K562 (cell line): ENCODE measurements at regions not wholly inside any gene's neighbourhood (a gene's known extent, or its start where the extent isn't known, plus 50 kb on each side); places are given as distances from the start of the nearest gene placed in this dataset.

Experiments
- C11orf30 ChIP-seq: fragments of 450-650 bp; IDR thresholded peaks from 2 replicates; pipeline ENCODE4 v1.6.1; 2016; ENCODE audit warnings: low read depth, mild to moderate bottlenecking
- HNRNPUL1 ChIP-seq: fragments of 200-400 bp; formaldehyde crosslinking; IDR thresholded peaks from 2 replicates; pipeline ENCODE4 v1.6.1; 2017; ENCODE audit warnings: low read length
- KLF16 ChIP-seq: IDR thresholded peaks from 2 replicates; pipeline ENCODE4 v1.6.1; 2016; ENCODE audit warnings: antibody characterized with exemption
- RUNX1 ChIP-seq: sonication (generic); IDR thresholded peaks from 2 replicates; pipeline ENCODE4 v1.6.1; 2016; ENCODE audit warnings: antibody characterized with exemption, low read depth
- SMARCA5 ChIP-seq: fragments of 450-650 bp; IDR thresholded peaks from 2 replicates; pipeline ENCODE4 v1.6.1; 2016
- SRSF9 ChIP-seq: fragments of 200-400 bp; formaldehyde crosslinking; IDR thresholded peaks from 2 replicates; pipeline ENCODE4 v1.6.1; 2017; ENCODE audit warnings: low read depth, low read length, borderline replicate concordance
- XRCC4 ChIP-seq: IDR thresholded peaks from one replicate; pipeline ENCODE4 v1.6.1; 2011; ENCODE audit not compliant: insufficient read depth, insufficient read length; ENCODE audit errors: extremely low read depth
- ZHX1 ChIP-seq: fragments of 150-350 bp; conservative IDR thresholded peaks from 2 replicates; pipeline ENCODE4 v1.6.1; 2014; ENCODE audit warnings: low read length
- ZNF384 ChIP-seq: IDR thresholded peaks from 2 replicates; pipeline ENCODE4 v1.6.1; 2012; ENCODE audit warnings: low read depth, low read length, improper control_type of control experiment
- ZNF431 ChIP-seq: sonication (generic); formaldehyde crosslinking; IDR thresholded peaks from 2 replicates; pipeline ENCODE4 v1.8.0; 2022; ENCODE audit warnings: mild to moderate bottlenecking, missing genetic modification reagents
- ZNF444 ChIP-seq: fragments of 250-450 bp; sonication (Bioruptor Pico); IDR thresholded peaks from 2 replicates; pipeline ENCODE4 v1.4.0; 2020; ENCODE audit warnings: mild to moderate bottlenecking, moderate library complexity
- ZNF75A ChIP-seq: fragments of 450-650 bp; formaldehyde crosslinking; IDR thresholded peaks from 2 replicates; pipeline ENCODE4 v1.4.0; 2020; ENCODE audit warnings: mild to moderate bottlenecking
- ZNF79 ChIP-seq: fragments of 250-450 bp; sonication (Bioruptor Pico); IDR thresholded peaks from 2 replicates; pipeline ENCODE4 v1.4.0; 2020; ENCODE audit warnings: low read depth, mild to moderate bottlenecking, moderate library complexity
- TF ChIP-seq, protein P1 (sequence below): fragments of 250-450 bp; sonication (Bioruptor Pico); IDR thresholded peaks from 2 replicates; pipeline ENCODE4 v1.4.0; 2020
- TF ChIP-seq, protein P2 (sequence below), 2 experiments: fragments of 450-650 bp in 1 of 2; sonication (generic) in 1 of 2; formaldehyde crosslinking; conservative IDR thresholded peaks; 2 replicates each; pipeline versions ENCODE4 v1.4.0 to v1.8.1; 2020 to 2022; ENCODE audit warnings: mild to moderate bottlenecking in 1 of 2, missing genetic modification reagents in 1 of 2
- TF ChIP-seq, protein P3 (sequence below): IDR thresholded peaks from 2 replicates; pipeline ENCODE4 v1.6.1; 2011; ENCODE audit warnings: borderline replicate concordance, low read depth, mild to moderate bottlenecking, moderate library complexity, low read length; ENCODE audit not compliant: insufficient read depth, poor library complexity, severe bottlenecking

DNA sequence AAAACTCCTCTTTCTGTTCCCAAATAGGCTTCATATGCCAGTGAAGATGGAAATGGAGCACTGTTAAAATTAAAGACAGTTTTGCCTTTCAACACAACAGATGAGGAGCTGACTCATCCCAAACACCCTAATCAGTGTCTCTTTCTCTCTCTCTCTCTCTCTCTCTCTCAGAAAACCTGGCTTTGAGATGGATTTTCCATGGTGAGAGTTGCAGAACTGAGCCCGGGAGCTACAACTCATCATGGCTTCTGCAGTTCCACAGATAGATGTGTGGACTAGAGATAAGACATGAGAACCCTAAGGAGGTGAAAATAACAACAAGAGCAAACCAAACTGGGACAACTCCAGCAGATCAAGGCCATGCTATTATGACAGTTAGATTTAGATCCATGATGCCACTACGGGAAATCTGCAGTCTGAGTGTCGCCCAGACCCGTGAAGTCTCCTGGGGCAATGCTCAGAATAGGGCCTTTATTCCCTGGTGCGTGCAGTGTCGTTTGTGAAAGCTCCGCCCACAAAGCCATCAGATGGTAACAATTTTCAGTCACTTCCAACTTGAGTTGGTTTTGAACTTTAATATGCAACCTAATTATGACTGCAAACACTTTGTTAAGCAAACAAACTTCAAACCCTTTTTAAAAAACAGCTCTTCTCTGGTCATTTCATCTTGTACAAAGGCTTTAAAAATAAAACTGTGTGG is 338.2 kb upstream of the PREP start (continued):
- TF ChIP-seq, protein P1, sequence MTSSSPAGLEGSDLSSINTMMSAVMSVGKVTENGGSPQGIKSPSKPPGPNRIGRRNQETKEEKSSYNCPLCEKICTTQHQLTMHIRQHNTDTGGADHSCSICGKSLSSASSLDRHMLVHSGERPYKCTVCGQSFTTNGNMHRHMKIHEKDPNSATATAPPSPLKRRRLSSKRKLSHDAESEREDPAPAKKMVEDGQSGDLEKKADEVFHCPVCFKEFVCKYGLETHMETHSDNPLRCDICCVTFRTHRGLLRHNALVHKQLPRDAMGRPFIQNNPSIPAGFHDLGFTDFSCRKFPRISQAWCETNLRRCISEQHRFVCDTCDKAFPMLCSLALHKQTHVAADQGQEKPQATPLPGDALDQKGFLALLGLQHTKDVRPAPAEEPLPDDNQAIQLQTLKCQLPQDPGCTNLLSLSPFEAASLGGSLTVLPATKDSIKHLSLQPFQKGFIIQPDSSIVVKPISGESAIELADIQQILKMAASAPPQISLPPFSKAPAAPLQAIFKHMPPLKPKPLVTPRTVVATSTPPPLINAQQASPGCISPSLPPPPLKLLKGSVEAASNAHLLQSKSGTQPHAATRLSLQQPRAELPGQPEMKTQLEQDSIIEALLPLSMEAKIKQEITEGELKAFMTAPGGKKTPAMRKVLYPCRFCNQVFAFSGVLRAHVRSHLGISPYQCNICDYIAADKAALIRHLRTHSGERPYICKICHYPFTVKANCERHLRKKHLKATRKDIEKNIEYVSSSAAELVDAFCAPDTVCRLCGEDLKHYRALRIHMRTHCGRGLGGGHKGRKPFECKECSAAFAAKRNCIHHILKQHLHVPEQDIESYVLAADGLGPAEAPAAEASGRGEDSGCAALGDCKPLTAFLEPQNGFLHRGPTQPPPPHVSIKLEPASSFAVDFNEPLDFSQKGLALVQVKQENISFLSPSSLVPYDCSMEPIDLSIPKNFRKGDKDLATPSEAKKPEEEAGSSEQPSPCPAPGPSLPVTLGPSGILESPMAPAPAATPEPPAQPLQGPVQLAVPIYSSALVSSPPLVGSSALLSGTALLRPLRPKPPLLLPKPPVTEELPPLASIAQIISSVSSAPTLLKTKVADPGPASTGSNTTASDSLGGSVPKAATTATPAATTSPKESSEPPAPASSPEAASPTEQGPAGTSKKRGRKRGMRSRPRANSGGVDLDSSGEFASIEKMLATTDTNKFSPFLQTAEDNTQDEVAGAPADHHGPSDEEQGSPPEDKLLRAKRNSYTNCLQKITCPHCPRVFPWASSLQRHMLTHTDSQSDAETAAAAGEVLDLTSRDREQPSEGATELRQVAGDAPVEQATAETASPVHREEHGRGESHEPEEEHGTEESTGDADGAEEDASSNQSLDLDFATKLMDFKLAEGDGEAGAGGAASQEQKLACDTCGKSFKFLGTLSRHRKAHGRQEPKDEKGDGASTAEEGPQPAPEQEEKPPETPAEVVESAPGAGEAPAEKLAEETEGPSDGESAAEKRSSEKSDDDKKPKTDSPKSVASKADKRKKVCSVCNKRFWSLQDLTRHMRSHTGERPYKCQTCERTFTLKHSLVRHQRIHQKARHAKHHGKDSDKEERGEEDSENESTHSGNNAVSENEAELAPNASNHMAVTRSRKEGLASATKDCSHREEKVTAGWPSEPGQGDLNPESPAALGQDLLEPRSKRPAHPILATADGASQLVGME (CRISPR knock-in tag): no peak
- TF ChIP-seq, protein P2, sequence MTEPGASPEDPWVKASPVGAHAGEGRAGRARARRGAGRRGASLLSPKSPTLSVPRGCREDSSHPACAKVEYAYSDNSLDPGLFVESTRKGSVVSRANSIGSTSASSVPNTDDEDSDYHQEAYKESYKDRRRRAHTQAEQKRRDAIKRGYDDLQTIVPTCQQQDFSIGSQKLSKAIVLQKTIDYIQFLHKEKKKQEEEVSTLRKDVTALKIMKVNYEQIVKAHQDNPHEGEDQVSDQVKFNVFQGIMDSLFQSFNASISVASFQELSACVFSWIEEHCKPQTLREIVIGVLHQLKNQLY (CRISPR knock-in tag; conservative IDR thresholded peaks at IDR 0.05): no peak
- TF ChIP-seq ZNF431 (no peak), KLF16 (no peak), RUNX1 (no peak), ZNF79 (no peak), C11orf30 (peak; percentile 62; the same call in 1 of the 2 replicates), SRSF9 (no peak), ZHX1 (no peak), HNRNPUL1 (no peak), ZNF384 (no peak), ZNF75A (CRISPR knock-in tag) (no peak), SMARCA5 (no peak), XRCC4 (no peak), ZNF444 (CRISPR knock-in tag) (no peak)
- TF ChIP-seq, protein P3, sequence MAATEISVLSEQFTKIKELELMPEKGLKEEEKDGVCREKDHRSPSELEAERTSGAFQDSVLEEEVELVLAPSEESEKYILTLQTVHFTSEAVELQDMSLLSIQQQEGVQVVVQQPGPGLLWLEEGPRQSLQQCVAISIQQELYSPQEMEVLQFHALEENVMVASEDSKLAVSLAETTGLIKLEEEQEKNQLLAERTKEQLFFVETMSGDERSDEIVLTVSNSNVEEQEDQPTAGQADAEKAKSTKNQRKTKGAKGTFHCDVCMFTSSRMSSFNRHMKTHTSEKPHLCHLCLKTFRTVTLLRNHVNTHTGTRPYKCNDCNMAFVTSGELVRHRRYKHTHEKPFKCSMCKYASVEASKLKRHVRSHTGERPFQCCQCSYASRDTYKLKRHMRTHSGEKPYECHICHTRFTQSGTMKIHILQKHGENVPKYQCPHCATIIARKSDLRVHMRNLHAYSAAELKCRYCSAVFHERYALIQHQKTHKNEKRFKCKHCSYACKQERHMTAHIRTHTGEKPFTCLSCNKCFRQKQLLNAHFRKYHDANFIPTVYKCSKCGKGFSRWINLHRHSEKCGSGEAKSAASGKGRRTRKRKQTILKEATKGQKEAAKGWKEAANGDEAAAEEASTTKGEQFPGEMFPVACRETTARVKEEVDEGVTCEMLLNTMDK: no peak
